ENCODE measurements at regions not wholly inside any gene's neighbourhood (a gene's known extent, or its start where the extent isn't known, plus 50 kb on each side); places are given as distances from the start of the nearest gene placed in this dataset.

GRCh38 chr3:135383301-135383700, 582.2 kb upstream of the PPP2R3A start:
- WGBS, 2 donors (ENCODE audit: low coverage in 1 of 2) = 84 to 86% methylated on average over 5 to 6 of the region's 6 CpGs
- Histone ChIP-seq H3K4me1 (no peaks in the 10 kb centered on the region), H3K4me3 (no peak overlapping the region), H3K36me3 (no peaks in the 10 kb centered on the region), H3K27me3 (no peaks in the 10 kb centered on the region), H3K27ac (no peak overlapping the region), H3K9me3 (no peaks in the 10 kb centered on the region)
- intact Hi-C loops (cut with DNase I; ENCODE audit: low total_unique reads) (no loop called here), in situ Hi-C loops (cut with MboI; ENCODE audit: low pct_ligation_motif_present in 1 of 4, low pct_unique_long_range_greater_than_20kb in 1 of 4, low sequenced_read_pairs in 3 of 4) (no loop called here)
- DNase-seq = no peak
- TF ChIP-seq CTCF (IDR thresholded peaks at IDR 0.05) (no peak), EP300 (IDR thresholded peaks at IDR 0.05; ENCODE audit: low read depth) (no peak), POLR2AphosphoS5 (IDR thresholded peaks at IDR 0.05) (no peak), POLR2A (IDR thresholded peaks at IDR 0.05) (no peak)

- in situ Hi-C loops (cut with MboI; ENCODE audit: low pct_ligation_motif_present in 1 of 4, low pct_unique_long_range_greater_than_20kb in 1 of 4, low sequenced_read_pairs in 3 of 4) (no loop called here), intact Hi-C loops (cut with DNase I; ENCODE audit: low total_unique reads) (no loop called here)
- Histone ChIP-seq H3K27me3 (no peaks in the 10 kb centered on the region), H3K9me3 (peaks cover 5 to 12% of the 10 kb centered on the region in 2 donors), H3K4me3 (no peak overlapping the region), H3K4me1 (no peaks in the 10 kb centered on the region), H3K36me3 (no peaks in the 10 kb centered on the region), H3K27ac (no peak overlapping the region)
- no peak for DNase-seq
- 87 to 100% methylated on average over 1 to 4 of the region's 4 CpGs for WGBS, 2 donors (ENCODE audit: low coverage in 1 of 2)
- no peak for TF ChIP-seq EP300 (IDR thresholded peaks at IDR 0.05; ENCODE audit: low read depth)
Measured at GRCh38 chr3:135392151-135392550, 573.4 kb upstream of the PPP2R3A start.

GRCh38 chr3:135393159-135393558, 572.4 kb upstream of the PPP2R3A start:
- Histone ChIP-seq H3K9me3 (peaks cover 5 to 12% of the 10 kb centered on the region in 2 donors), H3K4me3 (no peak overlapping the region), H3K27me3 (no peaks in the 10 kb centered on the region), H3K4me1 (no peaks in the 10 kb centered on the region), H3K27ac (no peak overlapping the region), H3K36me3 (no peaks in the 10 kb centered on the region)
- TF ChIP-seq EP300 (IDR thresholded peaks at IDR 0.05; ENCODE audit: low read depth) (no peak), CTCF (IDR thresholded peaks at IDR 0.05) (no peak), POLR2A (IDR thresholded peaks at IDR 0.05) (no peak), POLR2AphosphoS5 (IDR thresholded peaks at IDR 0.05) (no peak)
- in situ Hi-C loops (cut with MboI; ENCODE audit: low pct_ligation_motif_present in 1 of 4, low pct_unique_long_range_greater_than_20kb in 1 of 4, low sequenced_read_pairs in 3 of 4) = no loop called here
- DNase-seq = no peak
- WGBS, 2 donors (ENCODE audit: low coverage in 1 of 2) = 37 to 45% methylated on average over 3 of the region's 3 CpGs
- intact Hi-C loops (cut with DNase I; ENCODE audit: low total_unique reads) = no loop called here

DNA sequence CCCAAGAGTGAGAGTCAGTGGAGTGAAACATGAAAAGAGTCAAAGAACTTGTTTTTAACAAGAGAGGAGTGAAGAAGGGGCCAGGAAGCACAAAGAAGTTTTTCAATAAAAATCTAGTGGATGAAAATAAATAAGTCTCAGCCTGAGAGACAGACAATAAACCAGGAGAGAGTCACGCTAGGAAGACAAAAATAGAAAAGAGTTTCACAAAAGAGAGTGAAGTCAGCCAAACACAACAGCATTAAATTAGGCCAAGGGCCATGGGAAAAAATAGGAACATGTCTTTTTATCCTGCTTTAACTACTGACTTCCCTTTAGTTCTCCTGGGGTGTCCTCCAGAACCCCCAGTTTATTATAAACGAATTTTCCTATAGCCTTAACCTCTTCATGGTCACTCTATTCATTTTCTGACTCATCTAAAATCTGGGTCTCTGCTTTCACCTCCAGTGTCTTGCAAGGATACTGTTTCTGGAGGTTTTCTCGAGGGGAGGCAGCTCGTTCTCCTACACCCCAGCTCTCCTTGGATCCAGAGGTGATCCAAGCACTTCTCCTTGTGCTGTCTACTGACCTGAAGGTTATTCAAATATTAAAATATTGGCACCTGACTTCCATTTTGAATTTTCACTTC, 571.5 kb upstream of the PPP2R3A start:
- intact Hi-C loops (cut with DNase I; ENCODE audit: low total_unique reads) (no loop called here), in situ Hi-C loops (cut with MboI; ENCODE audit: low pct_ligation_motif_present in 1 of 4, low pct_unique_long_range_greater_than_20kb in 1 of 4, low sequenced_read_pairs in 3 of 4) (no loop called here)
- Histone ChIP-seq H3K36me3 (no peaks in the 10 kb centered on the region), H3K4me3 (no peak overlapping the region), H3K4me1 (no peaks in the 10 kb centered on the region), H3K9me3 (peaks cover 5 to 12% of the 10 kb centered on the region in 2 donors), H3K27me3 (no peaks in the 10 kb centered on the region), H3K27ac (no peak overlapping the region)
- no peak for TF ChIP-seq POLR2A (IDR thresholded peaks at IDR 0.05)
- 37 to 48% methylated on average over 3 to 4 of the region's 4 CpGs for WGBS, 2 donors (ENCODE audit: low coverage in 1 of 2)
- DNase-seq = no peak

DNA sequence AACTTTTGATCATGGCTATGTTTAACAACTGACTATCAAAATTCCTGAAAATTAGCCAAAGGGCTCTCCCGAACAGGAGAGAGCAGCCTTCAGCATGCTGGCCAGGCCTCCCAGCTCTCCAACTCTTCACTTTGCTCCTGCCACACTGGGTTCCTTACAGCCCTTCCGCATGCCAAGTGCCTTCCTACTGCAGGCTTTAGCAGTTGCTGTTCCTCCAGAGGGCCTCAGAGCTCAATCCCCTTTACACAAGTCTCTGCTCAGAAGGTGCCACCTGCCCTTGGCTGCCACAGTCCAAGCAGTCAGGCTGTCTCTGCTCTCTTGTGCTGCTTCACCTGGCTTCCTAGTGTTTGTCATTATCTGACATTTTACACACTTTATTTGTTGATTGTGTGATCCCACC, 553.1 kb upstream of the PPP2R3A start:
- Histone ChIP-seq H3K27ac (no peak overlapping the region), H3K4me1 (no peaks in the 10 kb centered on the region), H3K4me3 (no peak overlapping the region), H3K36me3 (no peaks in the 10 kb centered on the region), H3K9me3 (no peaks in the 10 kb centered on the region), H3K27me3 (no peaks in the 10 kb centered on the region)
- WGBS, 2 donors (ENCODE audit: low coverage in 1 of 2) = 62% methylated on average over 2 of the region's 2 CpGs; no CpG with 5 or more reads in 1 of the 2 donors
- TF ChIP-seq EP300 (IDR thresholded peaks at IDR 0.05; ENCODE audit: low read depth) (no peak), POLR2A (IDR thresholded peaks at IDR 0.05) (no peak), CTCF (IDR thresholded peaks at IDR 0.05) (no peak), POLR2AphosphoS5 (IDR thresholded peaks at IDR 0.05) (no peak)
- no peak for DNase-seq
- in situ Hi-C loops (cut with MboI; ENCODE audit: low pct_ligation_motif_present in 1 of 4, low pct_unique_long_range_greater_than_20kb in 1 of 4, low sequenced_read_pairs in 3 of 4) = no loop called here
- intact Hi-C loops (cut with DNase I; ENCODE audit: low total_unique reads) = no loop called here
